ENCODE measurements at regions not wholly inside any gene's neighbourhood (a gene's known extent, or its start where the extent isn't known, plus 50 kb on each side); places are given as distances from the start of the nearest gene placed in this dataset.

- TF ChIP-seq CTCF (IDR thresholded peaks at IDR 0.05) (no peak), POLR2A (IDR thresholded peaks at IDR 0.05) (no peak)
These were observed 203.7 kb downstream of the SPTSSA start for GRCh38 chr14:34258318-34258717.

All from Peyer's patch (tissue), 4 donors.